ENCODE measurements at regions not wholly inside any gene's neighbourhood (a gene's known extent, or its start where the extent isn't known, plus 50 kb on each side); places are given as distances from the start of the nearest gene placed in this dataset.
A peak's percentile ranks its signal among the peaks of the same experiment; 100 is the strongest.
"Not testable (repeated sequence)": the region's sequence is repeated elsewhere in the genome, so short reads cannot be mapped to it uniquely, and the experiment has no call there.

DNA sequence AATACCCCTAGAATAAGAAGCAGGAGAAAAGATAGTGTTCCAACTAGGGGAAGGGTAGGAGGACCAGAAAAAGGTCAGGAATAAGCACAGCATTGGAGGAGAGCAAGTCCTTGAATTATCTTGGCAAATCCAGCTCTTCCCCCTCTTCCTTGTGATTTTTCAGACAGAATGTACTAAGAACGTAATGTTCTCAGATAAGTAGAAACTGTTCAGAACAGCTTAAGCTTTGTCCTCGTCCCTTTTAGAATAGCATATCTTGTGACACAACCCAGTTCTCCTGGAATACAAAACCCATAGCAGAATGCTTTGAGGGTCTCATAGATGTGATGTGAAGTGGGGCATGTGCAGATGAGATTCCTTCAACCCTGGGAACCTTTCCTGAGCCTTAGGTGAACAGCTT lies 97.4 kb downstream of the EMB start:
- no peak for DNase-seq

GRCh38 chr5:50340757-50341156 lies 100.3 kb downstream of the EMB start:
- no peak for DNase-seq

GRCh38 chr5:50330633-50331032 lies 110.5 kb downstream of the EMB start:
- not testable (repeated sequence) for DNase-seq

DNA sequence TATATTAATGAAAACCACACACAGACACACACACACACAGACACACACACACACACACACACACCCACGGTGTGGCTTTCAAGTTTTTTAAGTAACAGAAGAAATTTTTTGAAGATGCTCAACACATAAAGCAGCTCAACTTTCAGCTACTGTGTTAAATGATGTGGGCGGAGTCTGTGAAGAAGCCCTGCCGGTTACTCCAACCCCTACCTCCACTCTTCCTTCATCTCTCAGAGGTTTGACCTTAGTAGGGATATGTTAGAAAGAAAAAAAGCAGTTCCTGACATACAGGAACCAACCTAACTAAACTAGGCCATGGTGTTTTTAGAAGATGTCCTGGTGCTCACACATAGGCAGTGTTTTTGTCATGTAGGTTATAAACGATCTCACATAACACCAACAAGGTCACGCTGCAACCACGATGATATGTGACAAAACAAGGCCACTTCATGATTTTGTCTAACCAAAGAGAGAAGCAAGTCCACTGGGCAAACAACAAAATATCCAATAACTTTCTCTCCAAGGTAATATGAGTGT lies 112.8 kb downstream of the EMB start:
- no peak for DNase-seq

DNA sequence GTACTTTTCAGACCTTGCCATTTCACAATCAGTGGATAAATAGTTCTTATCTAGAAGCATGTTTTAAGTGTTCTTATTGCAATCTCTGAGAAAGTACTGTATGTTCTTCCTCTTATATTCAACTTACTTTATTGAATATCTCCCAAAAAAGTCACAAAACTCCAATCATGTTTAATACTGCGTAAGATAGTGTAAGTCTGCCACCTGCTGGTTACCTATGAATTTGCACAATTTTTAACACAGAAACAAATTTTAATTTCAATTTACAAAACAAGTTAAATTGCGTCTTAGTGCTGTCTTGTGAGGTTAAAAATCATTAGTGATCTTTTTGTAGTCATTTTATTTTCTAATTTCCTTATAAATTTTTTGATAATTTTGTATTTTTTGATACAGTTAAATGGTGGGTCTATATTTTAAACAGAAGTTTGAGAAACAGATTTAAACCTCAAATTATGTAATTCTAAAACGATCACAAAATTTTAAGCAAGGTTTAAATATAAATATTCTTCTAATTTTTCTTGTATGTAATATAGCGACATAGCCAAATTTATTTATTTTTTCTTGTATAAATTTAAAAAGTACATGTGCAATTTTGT lies 115.8 kb downstream of the EMB start:
- peak; percentile 0 for DNase-seq

GRCh38 chr5:50320131-50320749 lies 120.8 kb downstream of the EMB start:
- DNase-seq, result no peak

- DNase-seq, result no peak
Observed at GRCh38 chr5:50318220-50318619, 122.9 kb downstream of the EMB start.

DNA sequence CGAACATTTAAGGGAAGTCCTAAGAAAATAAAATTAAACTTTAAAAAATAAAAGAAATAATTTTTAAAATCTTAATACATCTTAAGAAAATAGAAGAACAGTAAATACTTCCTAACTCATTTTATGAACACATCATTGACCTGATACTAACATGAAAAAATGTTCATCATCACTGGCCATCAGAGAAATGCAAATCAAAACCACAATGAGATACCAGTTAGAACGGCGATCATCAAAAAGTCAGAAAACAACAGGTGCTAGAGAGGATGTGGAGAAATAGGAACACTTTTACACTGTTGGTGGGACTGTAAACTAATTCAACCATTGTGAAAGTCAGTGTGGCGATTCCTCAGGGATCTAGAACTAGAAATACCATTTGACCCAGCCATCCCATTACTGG lies 134.6 kb downstream of the EMB start:
- DNase-seq, result not testable (repeated sequence)

DNA sequence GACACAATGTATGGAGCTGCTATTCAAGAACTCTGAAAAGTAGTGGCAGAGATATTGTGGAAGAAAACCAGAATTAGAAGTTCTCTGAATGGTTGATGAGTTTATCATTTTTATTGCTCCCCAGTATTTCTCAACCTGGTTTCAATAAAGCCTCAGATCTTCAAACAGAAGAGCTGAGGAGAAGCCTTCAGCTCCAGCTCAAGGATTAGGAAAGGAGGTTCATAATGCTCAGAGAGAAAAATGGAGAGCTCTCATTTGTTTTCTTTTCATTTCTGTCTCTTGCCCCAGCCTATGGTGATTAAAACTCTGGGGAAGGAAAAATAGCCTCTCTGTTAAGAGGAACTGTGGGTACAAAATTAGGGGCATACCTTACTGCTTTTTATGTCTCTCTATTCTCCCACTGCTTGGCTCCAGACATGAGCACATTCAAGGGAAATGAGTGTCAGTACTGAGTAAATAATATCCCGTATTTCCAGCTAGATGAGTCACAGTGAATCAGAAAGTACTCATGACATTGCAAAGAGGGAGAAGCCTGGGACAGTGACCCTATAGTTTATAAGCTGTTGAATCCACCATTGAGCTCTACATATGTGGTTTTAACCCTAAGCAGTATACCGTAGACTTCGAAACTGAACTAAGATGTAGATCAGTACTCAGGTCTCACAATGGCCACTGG lies 138.1 kb downstream of the EMB start:
- DNase-seq, result no peak

- DNase-seq, result no peak
Observed at GRCh38 chr5:50301756-50302155, 139.3 kb downstream of the EMB start.

GRCh38 chr5:50300878-50301277 lies 140.2 kb downstream of the EMB start:
- DNase-seq, result no peak

DNA sequence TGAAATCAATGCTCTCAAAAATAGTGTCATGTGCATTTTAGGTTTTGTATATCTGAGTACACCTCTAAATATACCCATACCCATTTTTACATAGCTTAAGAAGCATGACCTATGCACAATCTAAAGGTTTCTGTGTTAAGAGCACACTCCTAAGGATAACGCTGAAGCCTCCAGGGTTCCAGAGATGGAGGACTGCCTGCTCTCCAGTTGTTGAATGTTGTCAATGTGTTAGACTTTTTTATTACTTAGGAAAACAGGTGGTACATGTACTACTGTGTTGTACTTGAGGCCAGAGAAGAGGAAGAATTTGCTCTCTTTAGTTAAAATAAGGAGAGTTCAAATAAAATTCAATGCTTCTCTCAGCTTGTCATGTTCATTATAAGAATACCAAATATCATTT lies 141.2 kb downstream of the EMB start:
- no peak for DNase-seq

DNA sequence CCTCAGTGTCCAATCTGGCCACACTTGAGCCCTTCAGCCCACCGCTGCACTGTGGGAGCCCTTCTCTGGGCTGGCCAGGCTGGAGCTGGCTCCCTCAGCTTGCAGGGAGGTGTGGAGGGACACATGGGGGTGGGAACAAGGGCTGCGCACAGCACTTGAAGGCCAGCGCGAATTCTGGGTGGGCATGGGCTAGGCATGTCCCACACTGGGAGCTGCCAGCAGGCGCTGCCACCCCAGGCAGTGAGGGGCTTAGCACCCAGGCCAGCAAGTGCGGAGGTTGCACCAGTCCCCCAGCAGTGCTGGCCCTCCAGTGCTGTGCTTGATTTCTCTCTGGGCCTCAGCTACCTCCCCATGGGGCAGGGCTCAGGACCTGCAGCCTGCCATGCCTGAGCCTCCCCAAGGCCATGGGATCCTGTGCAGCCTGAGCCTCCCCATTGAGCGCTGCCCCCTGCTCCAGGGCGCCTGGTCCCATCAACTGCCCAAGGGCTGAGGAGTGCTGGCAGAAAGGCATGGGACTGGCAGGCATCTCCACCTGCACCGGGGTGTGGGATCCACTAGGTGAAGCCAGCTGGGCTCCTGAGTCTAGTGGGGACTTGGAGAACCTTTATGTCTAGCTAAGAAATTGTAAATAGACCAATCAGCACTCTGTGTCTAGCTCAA lies 148.2 kb downstream of the EMB start:
- DNase-seq, result no peak

DNA sequence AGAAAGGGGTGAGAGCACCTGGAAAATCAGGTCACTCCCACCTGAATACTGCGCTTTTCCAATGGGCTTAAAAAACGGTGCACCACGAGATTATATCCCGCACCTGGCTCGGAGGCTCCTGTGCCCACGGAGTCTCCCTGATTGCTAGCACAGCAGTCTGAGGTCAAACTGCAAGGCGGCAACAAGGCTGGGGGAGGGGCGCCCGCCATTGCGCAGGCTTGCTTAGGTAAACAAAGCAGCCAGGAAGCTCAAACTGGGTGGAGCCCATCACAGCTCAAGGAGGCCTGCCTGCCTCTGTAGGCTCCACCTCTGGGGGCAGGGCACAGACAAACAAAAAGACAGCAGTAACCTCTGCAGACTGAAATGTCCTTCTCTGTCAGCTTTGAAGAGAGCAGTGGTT lies 160.6 kb downstream of the EMB start:
- DNase-seq, result not testable (repeated sequence)

Data from KG1 (cell line).